ENCODE measurements at regions not wholly inside any gene's neighbourhood (a gene's known extent, or its start where the extent isn't known, plus 50 kb on each side); places are given as distances from the start of the nearest gene placed in this dataset.
"Not testable (repeated sequence)": the region's sequence is repeated elsewhere in the genome, so short reads cannot be mapped to it uniquely, and the experiment has no call there.

DNA sequence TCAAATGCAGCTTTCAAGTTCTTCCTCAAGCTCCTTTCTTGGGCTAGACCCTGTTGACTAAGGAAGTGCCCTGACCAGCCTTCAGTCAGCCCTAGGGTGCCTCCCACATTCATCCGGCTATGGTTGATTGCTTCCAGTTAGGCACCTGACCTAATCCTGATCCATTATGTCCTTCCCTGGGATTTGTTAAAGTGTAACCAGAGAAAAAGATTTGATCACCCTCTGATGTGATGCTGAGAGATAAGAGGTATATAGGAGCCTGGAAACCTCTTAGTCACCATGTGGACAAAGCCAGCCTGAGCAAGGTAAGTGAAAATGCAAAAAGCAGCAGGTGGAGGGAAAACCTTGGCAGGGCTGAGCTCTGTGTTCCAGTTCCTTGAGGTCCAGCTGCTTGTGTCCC lies 178.8 kb upstream of the ERCC6L2 start:
- H3K27ac ChIP-seq: no peak overlapping the region
- H3K36me3 ChIP-seq (replicated peaks in 1 of 2; ENCODE audit: insufficient read depth in 1 of 2, low read depth in 2 of 2): no peaks in the 10 kb centered on the region
- no peaks in the 10 kb centered on the region for H3K9me3 ChIP-seq
- DNase-seq: peak in 1 of 4 donors; percentile 11
- no peaks in the 10 kb centered on the region for H3K4me1 ChIP-seq
- WGBS, 2 donors: 29 to 30% methylated on average over 1 of the region's 1 CpG
- H3K4me3 ChIP-seq: no peak overlapping the region
- no peaks in the 10 kb centered on the region for H3K27me3 ChIP-seq
- TF ChIP-seq CTCF (IDR thresholded peaks at IDR 0.05): no peak
- no peak for TF ChIP-seq POLR2A (IDR thresholded peaks at IDR 0.05)
- intact Hi-C loops (cut with DNase I): no loop called here
- ATAC-seq: peak; percentile 50

DNA sequence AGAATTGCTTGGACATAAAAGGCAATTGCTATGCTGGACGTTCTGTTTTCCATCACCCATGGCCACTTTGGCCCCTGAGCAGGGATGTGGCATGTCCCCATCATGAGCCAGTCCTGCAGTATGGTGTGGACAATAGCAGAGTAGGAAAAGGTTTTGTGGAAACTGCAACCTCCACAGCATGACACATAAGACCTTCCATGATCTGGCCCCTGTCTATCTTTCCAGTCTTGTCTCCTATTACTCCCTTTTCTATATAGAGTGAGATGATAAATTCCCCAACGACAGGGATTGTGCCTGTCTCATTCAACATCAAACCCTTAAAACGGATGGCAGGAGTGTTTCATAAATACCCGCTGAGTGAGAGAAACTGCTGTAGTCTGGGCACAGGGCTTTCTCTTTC lies 174.7 kb upstream of the PTCH1 start:
- intact Hi-C loops (cut with DNase I): no loop called here
- 70% methylated on average over 4 of the region's 4 CpGs for WGBS, 2 donors
- ATAC-seq: no peak

GRCh38 chr9:95689669-95690068 lies 172.9 kb upstream of the PTCH1 start:
- WGBS, 2 donors: 40 to 74% methylated on average over 1 to 2 of the region's 2 CpGs
- intact Hi-C loops (cut with DNase I): no loop called here
- Histone ChIP-seq H3K27ac (no peak overlapping the region), H3K4me3 (no peak overlapping the region), H3K36me3 (replicated peaks in 1 of 2; ENCODE audit: insufficient read depth in 1 of 2, low read depth in 2 of 2) (no peaks in the 10 kb centered on the region), H3K4me1 (no peaks in the 10 kb centered on the region), H3K9me3 (no peaks in the 10 kb centered on the region), H3K27me3 (no peaks in the 10 kb centered on the region)
- DNase-seq (no peak), ATAC-seq (no peak)
- TF ChIP-seq POLR2A (IDR thresholded peaks at IDR 0.05) (no peak), CTCF (IDR thresholded peaks at IDR 0.05) (no peak)

More for the DNA sequence above, 174.7 kb upstream of the PTCH1 start:
- TF ChIP-seq POLR2A (IDR thresholded peaks at IDR 0.05) (no peak), CTCF (IDR thresholded peaks at IDR 0.05) (no peak)
- no peaks in the 10 kb centered on the region for H3K4me1 ChIP-seq
- no peaks in the 10 kb centered on the region for H3K9me3 ChIP-seq
- no peak overlapping the region for H3K4me3 ChIP-seq
- H3K27ac ChIP-seq: no peak overlapping the region
- H3K27me3 ChIP-seq: no peaks in the 10 kb centered on the region
- H3K36me3 ChIP-seq (replicated peaks in 1 of 2; ENCODE audit: insufficient read depth in 1 of 2, low read depth in 2 of 2): no peaks in the 10 kb centered on the region
- DNase-seq: no peak

DNA sequence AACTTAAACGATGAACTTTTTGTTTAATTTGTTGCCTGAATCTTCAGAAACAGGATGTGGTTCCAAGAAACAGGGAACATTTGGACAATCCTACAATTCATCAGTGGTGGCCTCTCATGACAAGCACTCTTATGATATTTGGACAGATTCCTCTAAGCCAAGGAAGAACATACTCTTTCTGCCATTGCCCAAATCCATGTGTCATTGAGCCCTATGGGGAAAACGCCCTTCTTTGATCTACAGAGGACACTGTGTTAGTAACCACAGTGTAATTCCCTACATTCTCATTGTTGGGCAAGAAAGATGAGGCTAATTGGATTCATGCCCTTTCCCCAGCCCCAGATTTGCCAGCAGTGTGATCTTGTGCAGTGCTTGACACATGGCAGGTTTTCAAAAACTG lies 167.7 kb upstream of the PTCH1 start:
- no peaks in the 10 kb centered on the region for H3K9me3 ChIP-seq
- ATAC-seq: no peak
- H3K27me3 ChIP-seq: no peaks in the 10 kb centered on the region
- no peaks in the 10 kb centered on the region for H3K36me3 ChIP-seq (replicated peaks in 1 of 2; ENCODE audit: insufficient read depth in 1 of 2, low read depth in 2 of 2)
- DNase-seq: no peak
- no peaks in the 10 kb centered on the region for H3K4me1 ChIP-seq
- WGBS, 2 donors: 63 to 66% methylated on average over 2 of the region's 2 CpGs
- no peak overlapping the region for H3K27ac ChIP-seq
- TF ChIP-seq CTCF (IDR thresholded peaks at IDR 0.05) (no peak), POLR2A (IDR thresholded peaks at IDR 0.05) (no peak)
- H3K4me3 ChIP-seq: no peak overlapping the region
- intact Hi-C loops (cut with DNase I): no loop called here

GRCh38 chr9:95680306-95680705 lies 163.5 kb upstream of the PTCH1 start:
- H3K9me3 ChIP-seq; DNase-seq; H3K36me3 ChIP-seq (replicated peaks in 1 of 2; ENCODE audit: insufficient read depth in 1 of 2, low read depth in 2 of 2); intact Hi-C loops (cut with DNase I); H3K27me3 ChIP-seq; H3K27ac ChIP-seq; ATAC-seq; H3K4me3 ChIP-seq; H3K4me1 ChIP-seq: not testable (repeated sequence)
- WGBS, 2 donors: 90% methylated on average over 4 to 23 of the region's 26 CpGs
